Epithelial cell of prostate (primary cell): ENCODE measurements at regions not wholly inside any gene's neighbourhood (a gene's known extent, or its start where the extent isn't known, plus 50 kb on each side); places are given as distances from the start of the nearest gene placed in this dataset.

Experiments
- DNase-seq: peaks from one replicate; pipeline ENCODE4 v3.0.0-alpha.2; 2011; ENCODE audit warnings: low read depth, low spot score
- H3K27ac ChIP-seq: fragments of 450-650 bp; 2 replicates; pipeline ENCODE4 v1.5.1; 2017; ENCODE audit warnings: mild to moderate bottlenecking

GRCh38 chr20:57874141-57874540 lies 164.3 kb upstream of the PMEPA1 start:
- no peak overlapping the region for H3K27ac ChIP-seq
- DNase-seq, result no peak

GRCh38 chr20:57872816-57873409 lies 163.1 kb upstream of the PMEPA1 start:
- no peak for DNase-seq
- H3K27ac ChIP-seq, result no peak overlapping the region

GRCh38 chr20:57871237-57871632 lies 161.4 kb upstream of the PMEPA1 start:
- no peak for DNase-seq
- H3K27ac ChIP-seq, result no peak overlapping the region

GRCh38 chr20:57870597-57871236 lies 160.9 kb upstream of the PMEPA1 start:
- DNase-seq, result no peak
- H3K27ac ChIP-seq, result no peak overlapping the region

- H3K27ac ChIP-seq, result no peak overlapping the region
- DNase-seq, result no peak
These were observed 160.1 kb upstream of the PMEPA1 start for GRCh38 chr20:57869951-57870315.

GRCh38 chr20:57869291-57869950 lies 159.6 kb upstream of the PMEPA1 start:
- no peak overlapping the region for H3K27ac ChIP-seq
- DNase-seq, result no peak

GRCh38 chr20:57868310-57868709 lies 158.5 kb upstream of the PMEPA1 start:
- no peak overlapping the region for H3K27ac ChIP-seq
- no peak for DNase-seq

- DNase-seq, result no peak
These were observed 158.0 kb upstream of the PMEPA1 start for GRCh38 chr20:57867807-57868206.

GRCh38 chr20:57867181-57867803 lies 157.5 kb upstream of the PMEPA1 start:
- H3K27ac ChIP-seq, result no peak overlapping the region
- peak; percentile 12 for DNase-seq

More at GRCh38 chr20:57867807-57868206, 158.0 kb upstream of the PMEPA1 start:
- H3K27ac ChIP-seq, result no peak overlapping the region

- no peak overlapping the region for H3K27ac ChIP-seq
- no peak for DNase-seq
These were observed 156.7 kb upstream of the PMEPA1 start for GRCh38 chr20:57866250-57867106.

- DNase-seq, result no peak
- H3K27ac ChIP-seq, result no peak overlapping the region
These were observed 155.5 kb upstream of the PMEPA1 start for GRCh38 chr20:57865266-57865665.

- no peak overlapping the region for H3K27ac ChIP-seq
These were observed 150.8 kb upstream of the PMEPA1 start for GRCh38 chr20:57860576-57860975.

GRCh38 chr20:57857969-57858368 lies 148.2 kb upstream of the PMEPA1 start:
- no peak overlapping the region for H3K27ac ChIP-seq

More at GRCh38 chr20:57860576-57860975, 150.8 kb upstream of the PMEPA1 start:
- DNase-seq, result no peak

GRCh38 chr20:57857118-57857517 lies 147.3 kb upstream of the PMEPA1 start:
- H3K27ac ChIP-seq, result no peak overlapping the region
- no peak for DNase-seq

More at GRCh38 chr20:57857969-57858368, 148.2 kb upstream of the PMEPA1 start:
- no peak for DNase-seq

GRCh38 chr20:57856658-57857057 lies 146.8 kb upstream of the PMEPA1 start:
- H3K27ac ChIP-seq, result no peak overlapping the region
- DNase-seq, result no peak

- H3K27ac ChIP-seq, result no peak overlapping the region
- DNase-seq, result no peak
These were observed 142.0 kb upstream of the PMEPA1 start for GRCh38 chr20:57851796-57852195.

GRCh38 chr20:57851025-57851682 lies 141.3 kb upstream of the PMEPA1 start:
- no peak for DNase-seq
- H3K27ac ChIP-seq, result no peak overlapping the region

GRCh38 chr20:57849521-57850215 lies 139.9 kb upstream of the PMEPA1 start:
- DNase-seq, result no peak
- H3K27ac ChIP-seq, result no peak overlapping the region

GRCh38 chr20:57849121-57849520 lies 139.3 kb upstream of the PMEPA1 start:
- no peak overlapping the region for H3K27ac ChIP-seq
- no peak for DNase-seq
